GM12874 (cell line): ENCODE measurements at regions not wholly inside any gene's neighbourhood (a gene's known extent, or its start where the extent isn't known, plus 50 kb on each side); places are given as distances from the start of the nearest gene placed in this dataset.

Experiments used
- CTCF ChIP-seq: IDR thresholded peaks from 2 replicates; pipeline ENCODE4 v1.5.1; 2011; ENCODE audit warnings: low read depth, mild to moderate bottlenecking, control low read depth, low read length, moderate library complexity; ENCODE audit not compliant: insufficient read depth

GRCh38 chr20:18908109-18908508, 94.5 kb downstream of the SCP2D1 start:
- TF ChIP-seq CTCF, result no peak

DNA sequence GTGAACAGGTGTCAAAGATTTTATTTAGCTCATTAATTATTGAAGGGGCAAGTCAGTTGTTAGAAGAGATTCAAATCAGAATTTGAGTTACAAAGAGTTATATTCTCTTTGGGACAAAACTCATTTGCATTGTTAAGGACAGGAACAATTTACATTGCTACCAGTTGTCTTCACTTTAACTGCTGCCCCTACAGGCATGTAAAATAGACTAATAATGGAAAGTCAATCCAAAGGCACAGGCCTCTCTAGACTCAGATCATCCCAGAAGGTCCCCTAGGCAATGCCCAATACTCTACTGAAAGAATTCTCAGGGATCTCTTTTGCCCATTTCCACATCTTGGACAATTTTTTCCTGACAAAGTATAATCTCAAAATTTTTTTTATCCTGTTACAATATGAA, 95.7 kb downstream of the SCP2D1 start:
- TF ChIP-seq CTCF, result no peak

GRCh38 chr20:18913701-18914100, 100.1 kb downstream of the SCP2D1 start:
- no peak for TF ChIP-seq CTCF

DNA sequence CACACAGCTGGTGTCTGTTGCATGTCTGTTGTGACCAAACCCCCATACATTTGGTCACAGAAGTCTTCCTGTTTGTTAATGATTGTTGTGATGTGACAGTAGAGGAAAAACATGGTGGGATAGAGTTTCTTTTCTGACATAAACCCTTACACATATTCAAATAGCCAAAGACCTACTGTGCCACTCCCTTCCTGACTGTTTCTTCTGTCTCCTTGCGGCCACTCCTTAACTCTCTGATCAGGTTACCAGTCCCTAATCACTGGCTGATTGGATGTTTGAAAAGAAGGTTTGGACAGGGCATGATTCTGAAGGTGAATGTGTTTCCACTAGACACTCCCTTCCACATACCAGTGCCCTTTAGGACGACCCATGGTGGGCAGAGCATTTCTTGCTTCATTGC, 101.2 kb downstream of the SCP2D1 start:
- no peak for TF ChIP-seq CTCF

- TF ChIP-seq CTCF, result no peak
Measured at GRCh38 chr20:18916886-18917750, 103.5 kb downstream of the SCP2D1 start.

- no peak for TF ChIP-seq CTCF
Measured at GRCh38 chr20:18919996-18920395, 106.4 kb downstream of the SCP2D1 start.

DNA sequence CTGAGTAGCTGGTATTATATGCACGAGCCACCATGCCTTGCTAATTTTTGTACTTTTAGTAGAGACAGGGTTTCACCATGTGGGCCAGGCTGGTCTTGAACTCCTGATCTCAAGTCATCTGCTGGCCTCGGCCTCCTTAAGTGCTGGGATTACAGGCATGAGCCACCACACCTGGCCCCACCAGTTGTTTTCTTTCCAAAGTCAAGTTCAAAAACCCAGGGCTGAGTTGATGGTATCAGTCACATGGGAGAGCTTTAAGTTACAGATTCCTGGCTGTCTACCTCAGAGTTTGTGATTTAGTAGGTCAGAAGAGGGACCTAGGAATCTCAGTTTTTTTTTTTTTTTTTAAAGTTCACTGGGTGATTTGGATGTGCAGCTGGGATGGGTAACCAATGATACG, 107.7 kb downstream of the SCP2D1 start:
- no peak for TF ChIP-seq CTCF
